ENCODE measurements at regions not wholly inside any gene's neighbourhood (a gene's known extent, or its start where the extent isn't known, plus 50 kb on each side); places are given as distances from the start of the nearest gene placed in this dataset.

DNA sequence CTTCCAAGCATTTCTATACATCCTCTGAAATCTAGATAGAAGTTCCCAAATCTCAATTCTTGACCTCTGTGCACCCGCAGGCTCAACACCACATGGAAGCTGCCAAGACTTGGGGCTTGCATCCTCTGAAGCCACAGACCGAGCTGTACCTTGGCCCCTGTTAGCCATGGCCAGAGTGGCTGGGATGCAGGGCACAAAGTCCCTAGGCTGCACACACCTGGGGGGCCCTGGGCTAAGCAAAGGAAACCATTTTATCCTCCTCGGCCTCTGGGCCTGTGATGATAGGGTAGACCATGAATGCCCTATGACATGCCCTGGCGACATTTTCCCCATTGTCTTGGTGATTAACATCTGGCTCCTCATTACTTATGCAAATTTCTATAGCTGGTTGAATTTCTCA lies 97.1 kb upstream of the CCDC39 start:
- TF ChIP-seq, protein P1, sequence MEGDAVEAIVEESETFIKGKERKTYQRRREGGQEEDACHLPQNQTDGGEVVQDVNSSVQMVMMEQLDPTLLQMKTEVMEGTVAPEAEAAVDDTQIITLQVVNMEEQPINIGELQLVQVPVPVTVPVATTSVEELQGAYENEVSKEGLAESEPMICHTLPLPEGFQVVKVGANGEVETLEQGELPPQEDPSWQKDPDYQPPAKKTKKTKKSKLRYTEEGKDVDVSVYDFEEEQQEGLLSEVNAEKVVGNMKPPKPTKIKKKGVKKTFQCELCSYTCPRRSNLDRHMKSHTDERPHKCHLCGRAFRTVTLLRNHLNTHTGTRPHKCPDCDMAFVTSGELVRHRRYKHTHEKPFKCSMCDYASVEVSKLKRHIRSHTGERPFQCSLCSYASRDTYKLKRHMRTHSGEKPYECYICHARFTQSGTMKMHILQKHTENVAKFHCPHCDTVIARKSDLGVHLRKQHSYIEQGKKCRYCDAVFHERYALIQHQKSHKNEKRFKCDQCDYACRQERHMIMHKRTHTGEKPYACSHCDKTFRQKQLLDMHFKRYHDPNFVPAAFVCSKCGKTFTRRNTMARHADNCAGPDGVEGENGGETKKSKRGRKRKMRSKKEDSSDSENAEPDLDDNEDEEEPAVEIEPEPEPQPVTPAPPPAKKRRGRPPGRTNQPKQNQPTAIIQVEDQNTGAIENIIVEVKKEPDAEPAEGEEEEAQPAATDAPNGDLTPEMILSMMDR (IDR thresholded peaks at IDR 0.05; ENCODE audit: low read depth, low read length) = no peak
- TF ChIP-seq POLR2A (IDR thresholded peaks at IDR 0.05; ENCODE audit: extremely low read depth, insufficient read length) = no peak

All from NB4 (cell line).